OCI-LY7 (cell line): ENCODE measurements at regions not wholly inside any gene's neighbourhood (a gene's known extent, or its start where the extent isn't known, plus 50 kb on each side); places are given as distances from the start of the nearest gene placed in this dataset.

Experiments used
- BruUV-seq: library from RNA; stranded (reverse); fragments of 400-500 nt; replicated peaks from 2 replicates; lab custom pipeline; 2021; lab: Mats Ljungman, UMichigan
- CTCF ChIA-PET: fragments of 300-600 bp; sonication (Branson Sonifier 250); formaldehyde crosslinking; loops from one replicate; lab custom pipeline; 2022; ENCODE audit warnings: antibody characterized with exemption; ENCODE audit not compliant: unreplicated experiment; lab: Charles Lee
- POLR2A ChIA-PET: fragments of 300-600 bp; sonication (Branson Sonifier 250); formaldehyde crosslinking; loops from one replicate; lab custom pipeline; 2022; ENCODE audit warnings: antibody characterized with exemption; lab: Charles Lee
- DNase-seq: peaks from one replicate; pipeline ENCODE4 v3.0.0-alpha.2; 2015; ENCODE audit warnings: low spot score
- H2AFZ ChIP-seq: fragments of 200-600 bp; sonication (generic), shearing (Covaris generic); 2 replicates; pipeline ENCODE4 v1.6.1; 2014; ENCODE audit warnings: mild to moderate bottlenecking, antibody characterized with exemption, low read length, moderate library complexity
- H3K27ac ChIP-seq: fragments of 200-600 bp; sonication (generic); 2 replicates; pipeline ENCODE4 v1.5.1; 2014; ENCODE audit warnings: mixed run types, low read depth, mild to moderate bottlenecking, moderate library complexity, low read length, inconsistent platforms; ENCODE audit not compliant: poor library complexity, severe bottlenecking
- H3K36me3 ChIP-seq: fragments of 200-600 bp; sonication (generic); 2 replicates; pipeline ENCODE4 v1.6.1; 2014; ENCODE audit warnings: mild to moderate bottlenecking, antibody characterized with exemption, low read length, moderate library complexity, mixed read lengths; ENCODE audit not compliant: insufficient read depth
- H3K4me1 ChIP-seq: fragments of 200-600 bp; sonication (generic); 2 replicates; pipeline ENCODE4 v1.5.1; 2014; ENCODE audit warnings: mild to moderate bottlenecking, low read length; ENCODE audit not compliant: insufficient read depth, poor library complexity, severe bottlenecking
- H3K4me2 ChIP-seq: fragments of 200-600 bp; sonication (generic); 2 replicates; pipeline ENCODE4 v1.6.1; 2014; ENCODE audit warnings: mild to moderate bottlenecking, low read length
- H3K4me3 ChIP-seq: fragments of 200-600 bp; sonication (generic); 2 replicates; pipeline ENCODE4 v1.5.1; 2014; ENCODE audit warnings: mild to moderate bottlenecking, low read depth, low read length; ENCODE audit not compliant: poor library complexity, severe bottlenecking
- H3K79me2 ChIP-seq: fragments of 200-600 bp; sonication (generic); 2 replicates; pipeline ENCODE4 v1.6.1; 2016; ENCODE audit warnings: low read depth, mild to moderate bottlenecking, low read length, moderate library complexity, mixed read lengths; ENCODE audit not compliant: insufficient read depth
- H3K9me2 ChIP-seq: fragments of 200-600 bp; sonication (generic); 2 replicates; pipeline ENCODE4 v1.6.1; 2016; ENCODE audit warnings: mild to moderate bottlenecking, low read length, mixed read lengths; ENCODE audit not compliant: insufficient read depth
- H3K9me3 ChIP-seq: fragments of 200-600 bp; sonication (generic); 2 replicates; pipeline ENCODE4 v1.6.1; 2014; ENCODE audit warnings: mild to moderate bottlenecking, mixed run types, low read length, mixed read lengths
- H4K20me1 ChIP-seq: fragments of 200-600 bp; sonication (generic); 2 replicates; pipeline ENCODE4 v1.6.1; 2014; ENCODE audit warnings: mild to moderate bottlenecking, antibody characterized with exemption, low read length, moderate library complexity, mixed read lengths; ENCODE audit not compliant: insufficient read depth
- CTCF ChIP-seq: fragments of 200-600 bp; sonication (generic); conservative IDR thresholded peaks from 2 replicates; pipeline ENCODE4 v1.5.1; 2014; ENCODE audit warnings: mild to moderate bottlenecking, antibody characterized with exemption, low read length, moderate library complexity, mixed read lengths
- EZH2phosphoT487 ChIP-seq: fragments of 200-600 bp; sonication (generic); IDR thresholded peaks from 2 replicates; pipeline ENCODE4 v1.6.1; 2018; ENCODE audit warnings: low read depth, borderline replicate concordance, mild to moderate bottlenecking, mixed run types, antibody characterized with exemption, low read length, moderate library complexity, mixed read lengths
- intact Hi-C: fragments of 100-400 bp; cut with micrococcal nuclease; formaldehyde crosslinking; loops from one replicate; pipeline ENCODE4 v1.10.0; 2022; ENCODE audit not compliant: unreplicated experiment

GRCh38 chr2:175847128-175847527 is 154.9 kb downstream of the LNPK start:
- Histone ChIP-seq H3K9me2 (no peaks in the 10 kb centered on the region), H3K4me1 (no peaks in the 10 kb centered on the region), H4K20me1 (no peaks in the 10 kb centered on the region), H3K36me3 (no peaks in the 10 kb centered on the region), H3K27ac (no peak overlapping the region), H3K9me3 (no peaks in the 10 kb centered on the region), H3K4me2 (no peak overlapping the region), H3K79me2 (no peaks in the 10 kb centered on the region), H3K4me3 (no peak overlapping the region), H2AFZ (no peak overlapping the region)
- intact Hi-C loops = no loop called here
- no peak for TF ChIP-seq CTCF
- TF ChIP-seq EZH2phosphoT487 = no peak
- no peak for DNase-seq
- ChIA-PET POLR2A (no interaction called here), CTCF (no interaction called here)
- BruUV-seq = no TSS peak

GRCh38 chr2:175844169-175844568 is 157.9 kb downstream of the LNPK start:
- intact Hi-C loops = no loop called here
- no peaks in the 10 kb centered on the region for H3K4me1 ChIP-seq
- CTCF ChIA-PET = no interaction called here
- no peaks in the 10 kb centered on the region for H4K20me1 ChIP-seq
- no peak overlapping the region for H3K4me2 ChIP-seq
- H3K27ac ChIP-seq = no peak overlapping the region
- H3K9me2 ChIP-seq = no peaks in the 10 kb centered on the region
- no peak for DNase-seq
- H2AFZ ChIP-seq = no peak overlapping the region
- no peak overlapping the region for H3K4me3 ChIP-seq
- POLR2A ChIA-PET = no interaction called here
- H3K36me3 ChIP-seq = no peaks in the 10 kb centered on the region
- no peaks in the 10 kb centered on the region for H3K9me3 ChIP-seq
- H3K79me2 ChIP-seq = no peaks in the 10 kb centered on the region
- TF ChIP-seq CTCF (no peak), EZH2phosphoT487 (no peak)
- BruUV-seq = no TSS peak

- no peaks in the 10 kb centered on the region for H4K20me1 ChIP-seq
- POLR2A ChIA-PET = no interaction called here
- H2AFZ ChIP-seq = no peak overlapping the region
- H3K4me3 ChIP-seq = no peak overlapping the region
- intact Hi-C loops = no loop called here
- H3K4me2 ChIP-seq = no peak overlapping the region
- H3K9me3 ChIP-seq = no peaks in the 10 kb centered on the region
- CTCF ChIA-PET = no interaction called here
- TF ChIP-seq EZH2phosphoT487 (no peak), CTCF (no peak)
- no peaks in the 10 kb centered on the region for H3K9me2 ChIP-seq
- H3K27ac ChIP-seq = no peak overlapping the region
- no peaks in the 10 kb centered on the region for H3K79me2 ChIP-seq
- H3K4me1 ChIP-seq = no peaks in the 10 kb centered on the region
- DNase-seq = no peak
- BruUV-seq = no TSS peak
- no peaks in the 10 kb centered on the region for H3K36me3 ChIP-seq
These were observed 158.4 kb downstream of the LNPK start for GRCh38 chr2:175843625-175844024.
